ENCODE measurements at regions not wholly inside any gene's neighbourhood (a gene's known extent, or its start where the extent isn't known, plus 50 kb on each side); places are given as distances from the start of the nearest gene placed in this dataset.
"Not testable (repeated sequence)": the region's sequence is repeated elsewhere in the genome, so short reads cannot be mapped to it uniquely, and the experiment has no call there.

DNA sequence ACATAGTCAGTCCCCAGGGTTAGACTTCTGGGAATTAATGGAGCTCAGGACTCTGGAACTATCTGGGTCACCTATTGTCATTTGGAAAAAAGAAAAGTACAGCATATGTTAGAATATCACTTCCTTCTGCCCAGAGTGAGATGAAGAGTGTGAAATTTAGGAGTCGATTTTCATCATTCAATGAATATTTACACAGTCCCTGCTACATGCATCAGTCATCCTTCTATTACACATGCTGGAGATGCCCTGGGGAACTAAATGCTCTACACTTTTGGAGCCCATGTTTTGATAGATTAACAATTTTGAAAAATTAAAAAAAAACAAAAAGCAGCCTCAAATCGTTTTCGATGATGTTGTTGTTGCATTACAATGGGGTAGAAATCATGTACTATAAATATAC is 315.4 kb downstream of the ALDH8A1 start:
- no peak overlapping the region for H3K27ac ChIP-seq
- ChIA-PET CTCF (interaction anchor here (0.6 kb wide), 2 partner anchors 11 to 456 kb away, joined by 4 read pairs; no protein-coding TSS in a partner anchor), POLR2A (ENCODE audit: low non-redundant PET) (no interaction called here)
- no peak for DNase-seq (ENCODE audit: low spot score)
- TF ChIP-seq, protein P1, sequence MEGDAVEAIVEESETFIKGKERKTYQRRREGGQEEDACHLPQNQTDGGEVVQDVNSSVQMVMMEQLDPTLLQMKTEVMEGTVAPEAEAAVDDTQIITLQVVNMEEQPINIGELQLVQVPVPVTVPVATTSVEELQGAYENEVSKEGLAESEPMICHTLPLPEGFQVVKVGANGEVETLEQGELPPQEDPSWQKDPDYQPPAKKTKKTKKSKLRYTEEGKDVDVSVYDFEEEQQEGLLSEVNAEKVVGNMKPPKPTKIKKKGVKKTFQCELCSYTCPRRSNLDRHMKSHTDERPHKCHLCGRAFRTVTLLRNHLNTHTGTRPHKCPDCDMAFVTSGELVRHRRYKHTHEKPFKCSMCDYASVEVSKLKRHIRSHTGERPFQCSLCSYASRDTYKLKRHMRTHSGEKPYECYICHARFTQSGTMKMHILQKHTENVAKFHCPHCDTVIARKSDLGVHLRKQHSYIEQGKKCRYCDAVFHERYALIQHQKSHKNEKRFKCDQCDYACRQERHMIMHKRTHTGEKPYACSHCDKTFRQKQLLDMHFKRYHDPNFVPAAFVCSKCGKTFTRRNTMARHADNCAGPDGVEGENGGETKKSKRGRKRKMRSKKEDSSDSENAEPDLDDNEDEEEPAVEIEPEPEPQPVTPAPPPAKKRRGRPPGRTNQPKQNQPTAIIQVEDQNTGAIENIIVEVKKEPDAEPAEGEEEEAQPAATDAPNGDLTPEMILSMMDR (conservative IDR thresholded peaks at IDR 0.05; ENCODE audit: low read depth), result no peak

GRCh38 chr6:134632982-134633940 is 315.3 kb upstream of the SGK1 start:
- DNase-seq (ENCODE audit: low spot score); CTCF ChIA-PET; POLR2A ChIA-PET (ENCODE audit: low non-redundant PET); H3K27ac ChIP-seq: not testable (repeated sequence)

GRCh38 chr6:134632024-134632423 is 314.1 kb upstream of the SGK1 start:
- no peak overlapping the region for H3K27ac ChIP-seq
- ChIA-PET POLR2A (ENCODE audit: low non-redundant PET) (no interaction called here), CTCF (interaction anchor here (0.6 kb wide), 1 partner anchor 285 kb away, joined by 4 read pairs; no protein-coding TSS in a partner anchor)
- no peak for DNase-seq (ENCODE audit: low spot score)
- TF ChIP-seq, protein P1 (conservative IDR thresholded peaks at IDR 0.05; ENCODE audit: low read depth), result no peak

- CTCF ChIA-PET, result interaction anchor here (0.6 to 1.0 kb wide), 3 partner anchors 9 to 936 kb away, joined by 3 to 4 read pairs (median 4); no protein-coding TSS in a partner anchor
- DNase-seq (ENCODE audit: low spot score), result no peak
- POLR2A ChIA-PET (ENCODE audit: low non-redundant PET), result no interaction called here
- no peak overlapping the region for H3K27ac ChIP-seq
- TF ChIP-seq, protein P1 (conservative IDR thresholded peaks at IDR 0.05; ENCODE audit: low read depth), result no peak
Measured at GRCh38 chr6:134631398-134631924, 313.5 kb upstream of the SGK1 start.

GRCh38 chr6:134630508-134631121 is 312.7 kb upstream of the SGK1 start:
- POLR2A ChIA-PET (ENCODE audit: low non-redundant PET), result no interaction called here
- CTCF ChIA-PET, result interaction anchor here (1.0 kb wide), 1 partner anchor 10 kb away, joined by 4 read pairs; no protein-coding TSS in a partner anchor
- no peak for DNase-seq (ENCODE audit: low spot score)
- H3K27ac ChIP-seq, result no peak overlapping the region
- TF ChIP-seq, protein P1 (conservative IDR thresholded peaks at IDR 0.05; ENCODE audit: low read depth), result no peak

GRCh38 chr6:134628154-134628553 is 310.2 kb upstream of the SGK1 start:
- TF ChIP-seq, protein P1 (conservative IDR thresholded peaks at IDR 0.05; ENCODE audit: low read depth), result no peak
- ChIA-PET POLR2A (ENCODE audit: low non-redundant PET) (interaction anchor here (0.6 kb wide), 1 partner anchor 275 kb away, joined by 6 read pairs; no protein-coding TSS in a partner anchor), CTCF (interaction anchor here (0.7 to 1.1 kb wide), 2 partner anchors 13 to 98 kb away, joined by 3 to 13 read pairs; no protein-coding TSS in a partner anchor)
- no peak for DNase-seq (ENCODE audit: low spot score)
- no peak overlapping the region for H3K27ac ChIP-seq
